C4-2B (cell line): ENCODE measurements at regions not wholly inside any gene's neighbourhood (a gene's known extent, or its start where the extent isn't known, plus 50 kb on each side); places are given as distances from the start of the nearest gene placed in this dataset.
"Not testable (repeated sequence)": the region's sequence is repeated elsewhere in the genome, so short reads cannot be mapped to it uniquely, and the experiment has no call there.

Experiments used
- H3K27ac ChIP-seq: fragments of 450-650 bp; 2 replicates; pipeline ENCODE4 v1.5.1; 2017
- CTCF ChIP-seq: fragments of 450-650 bp; conservative IDR thresholded peaks from 2 replicates; pipeline ENCODE4 v1.5.1; 2017; ENCODE audit warnings: mild to moderate bottlenecking
- ZFX ChIP-seq: fragments of 450-650 bp; IDR thresholded peaks from 2 replicates; pipeline ENCODE4 v1.6.1; 2017

GRCh38 chr14:105894978-105895881, 368.8 kb downstream of the TMEM121 start:
- no peak overlapping the region for H3K27ac ChIP-seq
- TF ChIP-seq ZFX, result no peak
- no peak for TF ChIP-seq CTCF

GRCh38 chr14:105896206-105896605, 369.8 kb downstream of the TMEM121 start:
- not testable (repeated sequence) for H3K27ac ChIP-seq

- not testable (repeated sequence) for H3K27ac ChIP-seq
Observed at GRCh38 chr14:105896961-105897724, 370.8 kb downstream of the TMEM121 start.

- no peak overlapping the region for H3K27ac ChIP-seq
- no peak for TF ChIP-seq ZFX
- TF ChIP-seq CTCF, result no peak
Observed at GRCh38 chr14:105897725-105898113, 371.3 kb downstream of the TMEM121 start.

GRCh38 chr14:105898482-105899010, 372.2 kb downstream of the TMEM121 start:
- H3K27ac ChIP-seq, result no peak overlapping the region
- TF ChIP-seq ZFX (no peak), CTCF (no peak)

- no peak overlapping the region for H3K27ac ChIP-seq
- TF ChIP-seq CTCF, result no peak
- TF ChIP-seq ZFX, result no peak
Observed at GRCh38 chr14:105899071-105899641, 372.8 kb downstream of the TMEM121 start.

GRCh38 chr14:105899657-105900397, 373.4 kb downstream of the TMEM121 start:
- TF ChIP-seq ZFX (no peak), CTCF (no peak)
- no peak overlapping the region for H3K27ac ChIP-seq
